GM21737 (cell line): ENCODE measurements at regions not wholly inside any gene's neighbourhood (a gene's known extent, or its start where the extent isn't known, plus 50 kb on each side); places are given as distances from the start of the nearest gene placed in this dataset.

ENCODE experiments used
- ATAC-seq: cut with Tn5 transposase; IDR thresholded peaks from one replicate; pipeline ENCODE4 v1.9.1; 2021; ENCODE audit warnings: mild to moderate bottlenecking, moderate library complexity; ENCODE audit not compliant: unreplicated experiment

GRCh38 chr10:78263521-78263988, 229.9 kb downstream of the RPS24 start:
- no peak for ATAC-seq

GRCh38 chr10:78264361-78264760, 230.7 kb downstream of the RPS24 start:
- no peak for ATAC-seq

GRCh38 chr10:78266741-78267469, 233.2 kb downstream of the RPS24 start:
- no peak for ATAC-seq

- ATAC-seq, result no peak
Measured at GRCh38 chr10:78267598-78267997, 233.9 kb downstream of the RPS24 start.

GRCh38 chr10:78269060-78269459, 235.4 kb downstream of the RPS24 start:
- no peak for ATAC-seq

GRCh38 chr10:78272329-78272728, 238.7 kb downstream of the RPS24 start:
- ATAC-seq, result no peak

GRCh38 chr10:78274491-78274890, 240.8 kb downstream of the RPS24 start:
- ATAC-seq, result no peak

GRCh38 chr10:78276139-78276538, 242.5 kb downstream of the RPS24 start:
- no peak for ATAC-seq

- no peak for ATAC-seq
Measured at GRCh38 chr10:78277314-78278057, 243.8 kb downstream of the RPS24 start.

GRCh38 chr10:78278058-78278404, 244.4 kb downstream of the RPS24 start:
- no peak for ATAC-seq

GRCh38 chr10:78279756-78280155, 246.1 kb downstream of the RPS24 start:
- no peak for ATAC-seq

- ATAC-seq, result no peak
Measured at GRCh38 chr10:78280604-78281003, 246.9 kb downstream of the RPS24 start.

- no peak for ATAC-seq
Measured at GRCh38 chr10:78281627-78282026, 248.0 kb downstream of the RPS24 start.

GRCh38 chr10:78283069-78283682, 249.5 kb downstream of the RPS24 start:
- no peak for ATAC-seq

- ATAC-seq, result no peak
Measured at GRCh38 chr10:78284381-78284780, 250.7 kb downstream of the RPS24 start.

- no peak for ATAC-seq
Measured at GRCh38 chr10:78285226-78285625, 251.6 kb downstream of the RPS24 start.

- ATAC-seq, result no peak
Measured at GRCh38 chr10:78286186-78286585, 252.5 kb downstream of the RPS24 start.

- ATAC-seq, result no peak
Measured at GRCh38 chr10:78286668-78287067, 253.0 kb downstream of the RPS24 start.

- ATAC-seq, result no peak
Measured at GRCh38 chr10:78287618-78288017, 254.0 kb downstream of the RPS24 start.

GRCh38 chr10:78288663-78289062, 255.0 kb downstream of the RPS24 start:
- ATAC-seq, result no peak

GRCh38 chr10:78290131-78290750, 256.6 kb downstream of the RPS24 start:
- ATAC-seq, result no peak
